ENCODE measurements at regions not wholly inside any gene's neighbourhood (a gene's known extent, or its start where the extent isn't known, plus 50 kb on each side); places are given as distances from the start of the nearest gene placed in this dataset.

- Histone ChIP-seq H3K36me3 (ENCODE audit: low read depth) (no peaks in the 10 kb centered on the region), H3K9me2 (ENCODE audit: insufficient read depth) (no peaks in the 10 kb centered on the region), H3K4me3 (no peak overlapping the region), H4K20me1 (ENCODE audit: insufficient read depth) (no peaks in the 10 kb centered on the region), H3K9me3 (ENCODE audit: insufficient read depth, low read depth) (no peaks in the 10 kb centered on the region), H3K27ac (no peak overlapping the region), H3K79me2 (ENCODE audit: low read depth) (no peaks in the 10 kb centered on the region), H3F3A (ENCODE audit: insufficient read depth, low read depth) (no peaks in the 10 kb centered on the region), H3K4me1 (replicated peaks; ENCODE audit: insufficient read depth) (no peaks in the 10 kb centered on the region), H3K4me2 (no peak overlapping the region), H3K27me3 (ENCODE audit: insufficient read depth, low read depth) (no peaks in the 10 kb centered on the region), H2AFZ (no peak overlapping the region)
- TF ChIP-seq, protein P1, sequence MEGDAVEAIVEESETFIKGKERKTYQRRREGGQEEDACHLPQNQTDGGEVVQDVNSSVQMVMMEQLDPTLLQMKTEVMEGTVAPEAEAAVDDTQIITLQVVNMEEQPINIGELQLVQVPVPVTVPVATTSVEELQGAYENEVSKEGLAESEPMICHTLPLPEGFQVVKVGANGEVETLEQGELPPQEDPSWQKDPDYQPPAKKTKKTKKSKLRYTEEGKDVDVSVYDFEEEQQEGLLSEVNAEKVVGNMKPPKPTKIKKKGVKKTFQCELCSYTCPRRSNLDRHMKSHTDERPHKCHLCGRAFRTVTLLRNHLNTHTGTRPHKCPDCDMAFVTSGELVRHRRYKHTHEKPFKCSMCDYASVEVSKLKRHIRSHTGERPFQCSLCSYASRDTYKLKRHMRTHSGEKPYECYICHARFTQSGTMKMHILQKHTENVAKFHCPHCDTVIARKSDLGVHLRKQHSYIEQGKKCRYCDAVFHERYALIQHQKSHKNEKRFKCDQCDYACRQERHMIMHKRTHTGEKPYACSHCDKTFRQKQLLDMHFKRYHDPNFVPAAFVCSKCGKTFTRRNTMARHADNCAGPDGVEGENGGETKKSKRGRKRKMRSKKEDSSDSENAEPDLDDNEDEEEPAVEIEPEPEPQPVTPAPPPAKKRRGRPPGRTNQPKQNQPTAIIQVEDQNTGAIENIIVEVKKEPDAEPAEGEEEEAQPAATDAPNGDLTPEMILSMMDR (conservative IDR thresholded peaks at IDR 0.05): no peak
- TF ChIP-seq EZH2 (IDR thresholded peaks at IDR 0.05; ENCODE audit: low read depth): no peak
- intact Hi-C loops (cut with micrococcal nuclease; ENCODE audit: unreplicated experiment): no loop called here
- POLR2A ChIA-PET (ENCODE audit: unreplicated experiment): no interaction called here
- CTCF ChIA-PET: no interaction called here
- BruUV-seq (replicated peaks): no TSS peak
- DNase-seq: no peak
These were observed 103.4 kb downstream of the RPL27A start for GRCh38 chr11:8785998-8786397.

GRCh38 chr11:8786933-8787332 is 104.3 kb downstream of the RPL27A start:
- ChIA-PET CTCF (no interaction called here), POLR2A (ENCODE audit: unreplicated experiment) (interaction anchor here (0.6 kb wide), 1 partner anchor 88 kb away, joined by 4 read pairs; no protein-coding TSS in a partner anchor)
- H3K27ac ChIP-seq: no peak overlapping the region
- no peaks in the 10 kb centered on the region for H4K20me1 ChIP-seq (ENCODE audit: insufficient read depth)
- H3K4me1 ChIP-seq (replicated peaks; ENCODE audit: insufficient read depth): no peaks in the 10 kb centered on the region
- no peaks in the 10 kb centered on the region for H3K9me3 ChIP-seq (ENCODE audit: insufficient read depth, low read depth)
- H2AFZ ChIP-seq: no peak overlapping the region
- no peaks in the 10 kb centered on the region for H3K36me3 ChIP-seq (ENCODE audit: low read depth)
- no peak for DNase-seq
- TF ChIP-seq, protein P1 (conservative IDR thresholded peaks at IDR 0.05): no peak
- H3K27me3 ChIP-seq (ENCODE audit: insufficient read depth, low read depth): no peaks in the 10 kb centered on the region
- no peaks in the 10 kb centered on the region for H3K9me2 ChIP-seq (ENCODE audit: insufficient read depth)
- H3K4me3 ChIP-seq: no peak overlapping the region
- intact Hi-C loops (cut with micrococcal nuclease; ENCODE audit: unreplicated experiment): no loop called here
- H3K4me2 ChIP-seq: no peak overlapping the region
- no TSS peak for BruUV-seq (replicated peaks)
- no peaks in the 10 kb centered on the region for H3K79me2 ChIP-seq (ENCODE audit: low read depth)
- no peaks in the 10 kb centered on the region for H3F3A ChIP-seq (ENCODE audit: insufficient read depth, low read depth)

- ChIA-PET POLR2A (ENCODE audit: unreplicated experiment) (no interaction called here), CTCF (no interaction called here)
- Histone ChIP-seq H3K9me3 (ENCODE audit: insufficient read depth, low read depth) (no peaks in the 10 kb centered on the region), H2AFZ (no peak overlapping the region), H3K36me3 (ENCODE audit: low read depth) (no peaks in the 10 kb centered on the region), H4K20me1 (ENCODE audit: insufficient read depth) (no peaks in the 10 kb centered on the region), H3F3A (ENCODE audit: insufficient read depth, low read depth) (no peaks in the 10 kb centered on the region), H3K27me3 (ENCODE audit: insufficient read depth, low read depth) (no peaks in the 10 kb centered on the region), H3K9me2 (ENCODE audit: insufficient read depth) (no peaks in the 10 kb centered on the region), H3K4me2 (no peak overlapping the region), H3K4me3 (no peak overlapping the region), H3K4me1 (replicated peaks; ENCODE audit: insufficient read depth) (no peaks in the 10 kb centered on the region), H3K79me2 (ENCODE audit: low read depth) (no peaks in the 10 kb centered on the region), H3K27ac (no peak overlapping the region)
- TF ChIP-seq EZH2 (IDR thresholded peaks at IDR 0.05; ENCODE audit: low read depth): no peak
- TF ChIP-seq, protein P1 (conservative IDR thresholded peaks at IDR 0.05): no peak
- no peak for DNase-seq
- intact Hi-C loops (cut with micrococcal nuclease; ENCODE audit: unreplicated experiment): no loop called here
- no TSS peak for BruUV-seq (replicated peaks)
These were observed 104.8 kb downstream of the RPL27A start for GRCh38 chr11:8787372-8787771.
